Motor neuron (in vitro differentiated cells): ENCODE measurements at regions not wholly inside any gene's neighbourhood (a gene's known extent, or its start where the extent isn't known, plus 50 kb on each side); places are given as distances from the start of the nearest gene placed in this dataset.

ENCODE experiments used
- ATAC-seq, 8 experiments: fragments of 200-7000 bp; cut with Tn5 transposase; replicated peaks in 6 of 8; 2 replicates each; pipeline ENCODE4 v1.8.0; 2021; ENCODE audit warnings: mild to moderate bottlenecking in 8 of 8, moderate library complexity in 8 of 8
- H3K27ac ChIP-seq, 2 donors: fragments of 250-450 bp; sonication (Bioruptor Pico); 2 replicates each; pipeline ENCODE4 v1.9.0; 2021; ENCODE audit warnings: antibody characterized with exemption in 2 of 2, mild to moderate bottlenecking in 2 of 2, moderate library complexity in 1 of 2
- H3K4me1 ChIP-seq, 2 donors: fragments of 250-450 bp; sonication (Bioruptor Pico); replicated peaks in 1 of 2; 2 replicates each; pipeline ENCODE4 v1.6.1; 2021; ENCODE audit warnings: antibody characterized with exemption in 2 of 2, mild to moderate bottlenecking in 2 of 2, moderate library complexity in 1 of 2
- H3K4me3 ChIP-seq, 5 donors: fragments of 250-450 bp; sonication (Bioruptor Pico); 2 replicates each; pipeline ENCODE4 v1.9.0; 2021; ENCODE audit warnings: antibody characterized with exemption in 5 of 5, mild to moderate bottlenecking in 5 of 5, moderate library complexity in 4 of 5
- WGBS, 10 experiments: fragments of 450-650 bp; shearing (Covaris generic); methylation state at CpG; one replicate each; pipeline ENCODE4 v1.0.0; 2022; 5-methylcytosine and 5-hydroxymethylcytosine counted together
- in situ Hi-C, 9 experiments: fragments of 400-800 bp; cut with MboI; loops; one replicate each; pipeline ENCODE4 v1.15.0; 2021; ENCODE audit warnings: low sequenced_read_pairs in 9 of 9, low pct_unique_long_range_greater_than_20kb in 2 of 9; ENCODE audit not compliant: unreplicated experiment in 9 of 9

DNA sequence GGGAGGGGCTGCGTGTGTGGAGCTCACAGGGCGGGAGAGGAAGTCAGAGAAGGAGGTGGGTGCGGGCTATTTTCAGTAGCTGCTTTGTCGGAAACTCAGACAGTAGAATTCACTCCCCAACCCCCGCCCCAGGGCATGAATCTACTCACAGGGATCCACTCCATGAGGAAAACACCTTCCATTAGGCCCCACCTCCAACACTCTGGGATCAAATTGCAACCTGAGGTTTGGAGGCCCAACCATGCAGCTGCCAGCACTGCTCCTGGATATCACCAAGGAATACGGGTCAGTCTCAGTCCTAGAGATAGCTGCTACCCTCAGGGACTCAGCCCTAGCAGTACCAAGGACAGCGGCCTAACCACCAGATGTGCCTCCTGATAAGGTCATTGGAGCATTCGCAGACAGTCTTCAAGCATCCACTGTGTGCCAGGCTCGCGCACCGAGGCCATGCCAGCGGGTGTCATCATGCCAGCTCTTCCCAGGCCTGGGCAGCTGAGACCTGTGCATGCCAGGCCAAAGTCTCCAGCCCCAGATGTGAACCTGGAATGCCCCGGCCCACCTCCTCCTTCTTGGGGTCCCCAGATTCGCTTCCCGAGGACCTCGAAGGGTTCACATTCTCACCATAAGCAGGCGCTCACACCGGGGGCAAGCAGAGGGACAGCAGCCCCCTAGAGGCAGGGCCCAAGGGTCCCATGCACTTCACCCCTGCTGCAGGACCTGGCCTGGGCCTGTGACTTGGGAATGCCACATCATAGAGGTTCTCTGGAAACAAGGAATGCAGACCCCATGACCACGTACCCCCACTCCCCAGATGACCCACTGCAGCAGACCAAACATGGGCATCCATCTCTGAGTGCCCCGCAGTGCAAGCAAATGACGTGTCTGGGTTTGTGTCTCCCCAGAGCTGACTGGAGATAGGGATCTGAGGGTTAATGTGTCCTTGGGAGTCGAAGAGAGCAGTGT, 102.3 kb downstream of the ADRA2C start:
- 40 to 89% (median 69%) methylated on average over 1 to 9 of the region's 22 CpGs; no CpG with 5 or more reads in 5 of the 10 experiments for WGBS, 10 experiments

DNA sequence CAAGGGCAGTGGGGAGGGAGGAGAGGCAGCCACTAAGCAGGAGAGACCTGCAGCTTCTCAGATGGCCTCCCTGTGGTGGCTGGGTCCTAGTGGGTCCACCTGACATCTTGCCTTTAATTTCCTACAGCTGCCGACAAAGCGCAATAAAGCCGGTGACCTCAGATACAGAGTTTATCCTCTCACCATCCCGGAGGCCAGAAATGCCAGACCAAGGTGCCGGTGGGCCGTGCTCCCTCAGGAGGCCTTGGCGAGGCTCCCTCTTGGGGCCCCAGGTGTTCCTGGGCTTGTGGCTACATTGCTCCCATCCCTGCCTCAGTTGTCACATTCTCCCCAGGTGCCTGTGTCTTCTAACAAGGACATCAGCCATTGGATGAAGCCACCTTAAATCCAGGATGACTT, 103.0 kb downstream of the ADRA2C start:
- H3K27ac ChIP-seq = no peak overlapping the region
- H3K4me3 ChIP-seq = no peak overlapping the region
- 75 to 100% (median 86%) methylated on average over 1 to 6 of the region's 7 CpGs; no CpG with 5 or more reads in 5 of the 10 experiments for WGBS, 10 experiments
- ATAC-seq = no peak
- peaks cover 6 to 10% of the 10 kb centered on the region in 2 donors for H3K4me1 ChIP-seq
- in situ Hi-C loops = no loop called here

More for the DNA sequence above, 102.3 kb downstream of the ADRA2C start:
- H3K4me1 ChIP-seq = peaks cover 9 to 13% of the 10 kb centered on the region in 2 donors
- in situ Hi-C loops = no loop called here
- no peak overlapping the region for H3K4me3 ChIP-seq
- peak in 3 of 8 experiments; percentile 45 to 53 (median 48) for ATAC-seq
- H3K27ac ChIP-seq = no peak overlapping the region

DNA sequence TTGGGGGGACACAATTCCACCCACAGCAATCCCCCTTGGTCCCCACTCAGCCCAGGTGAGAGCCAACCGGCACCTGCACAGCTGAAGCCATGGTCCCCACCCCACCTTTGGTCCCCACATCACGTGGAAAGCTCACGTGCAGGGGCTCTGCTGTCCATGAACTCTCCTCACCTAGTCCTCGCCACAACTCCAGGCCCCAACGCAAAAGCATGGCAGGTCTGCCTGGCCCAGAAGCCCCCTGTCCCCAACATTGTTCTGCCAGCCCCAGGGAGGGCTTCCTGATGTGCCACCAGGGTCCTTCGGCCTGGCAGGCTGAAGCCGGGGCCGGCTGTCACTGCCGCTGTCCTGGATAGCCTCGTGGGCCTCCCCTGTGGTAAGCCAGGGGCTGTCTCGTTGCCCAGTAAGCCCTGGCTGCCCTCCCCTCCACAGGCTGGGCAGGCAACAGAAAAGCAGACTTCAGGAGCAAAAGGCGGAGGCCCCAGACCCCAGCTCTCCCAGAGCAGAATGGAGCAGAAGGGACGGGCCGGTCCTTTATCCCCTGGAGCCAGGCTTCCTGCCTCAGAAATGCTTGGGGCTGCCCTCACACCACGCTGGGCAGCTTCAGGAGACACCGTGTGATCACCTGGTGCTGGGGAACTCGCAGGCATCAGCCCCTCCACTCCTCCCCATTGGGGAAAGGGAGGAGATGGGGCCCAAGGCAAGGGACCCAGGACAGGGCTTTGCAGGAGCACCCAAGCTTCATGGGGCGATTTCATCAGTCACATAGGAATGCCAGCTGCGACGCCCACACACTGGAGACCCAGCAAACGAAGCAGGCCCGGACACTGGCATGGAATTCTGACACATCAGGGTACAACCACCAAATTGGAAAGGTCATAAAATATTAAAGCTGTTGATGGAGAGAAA, 103.7 kb downstream of the ADRA2C start:
- no peak overlapping the region for H3K27ac ChIP-seq
- no peak overlapping the region for H3K4me3 ChIP-seq
- peaks cover 3 to 6% of the 10 kb centered on the region in 2 donors for H3K4me1 ChIP-seq
- in situ Hi-C loops = no loop called here
- WGBS, 10 experiments = 0 to 94% (median 83%) methylated on average over 1 to 8 of the region's 22 CpGs; no CpG with 5 or more reads in 1 of the 10 experiments
- no peak for ATAC-seq

DNA sequence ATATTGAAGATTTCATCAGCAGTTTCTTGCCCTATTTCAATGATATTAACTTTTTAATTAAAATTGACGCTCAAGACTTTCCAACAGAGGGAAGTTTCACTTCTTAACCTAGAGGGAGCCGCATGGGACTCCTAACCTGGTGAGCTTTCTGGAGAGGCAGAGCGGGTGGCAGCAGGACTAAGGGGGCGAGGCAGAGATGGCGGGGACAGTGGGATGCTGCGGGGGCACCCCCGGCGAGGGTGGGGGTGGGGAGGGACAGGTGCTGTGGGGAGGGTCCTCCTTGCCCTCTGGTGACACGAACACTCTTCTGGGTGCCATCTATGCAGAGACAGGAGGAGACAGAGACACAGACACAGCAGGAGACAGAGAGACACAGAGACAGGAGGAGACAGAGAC, 104.4 kb downstream of the ADRA2C start:
- Histone ChIP-seq H3K4me1 (peaks cover 3 to 6% of the 10 kb centered on the region in 2 donors), H3K27ac (no peak overlapping the region), H3K4me3 (no peak overlapping the region)
- in situ Hi-C loops = no loop called here
- no peak for ATAC-seq
- 30 to 100% (median 80%) methylated on average over 1 to 5 of the region's 9 CpGs; no CpG with 5 or more reads in 5 of the 10 experiments for WGBS, 10 experiments

DNA sequence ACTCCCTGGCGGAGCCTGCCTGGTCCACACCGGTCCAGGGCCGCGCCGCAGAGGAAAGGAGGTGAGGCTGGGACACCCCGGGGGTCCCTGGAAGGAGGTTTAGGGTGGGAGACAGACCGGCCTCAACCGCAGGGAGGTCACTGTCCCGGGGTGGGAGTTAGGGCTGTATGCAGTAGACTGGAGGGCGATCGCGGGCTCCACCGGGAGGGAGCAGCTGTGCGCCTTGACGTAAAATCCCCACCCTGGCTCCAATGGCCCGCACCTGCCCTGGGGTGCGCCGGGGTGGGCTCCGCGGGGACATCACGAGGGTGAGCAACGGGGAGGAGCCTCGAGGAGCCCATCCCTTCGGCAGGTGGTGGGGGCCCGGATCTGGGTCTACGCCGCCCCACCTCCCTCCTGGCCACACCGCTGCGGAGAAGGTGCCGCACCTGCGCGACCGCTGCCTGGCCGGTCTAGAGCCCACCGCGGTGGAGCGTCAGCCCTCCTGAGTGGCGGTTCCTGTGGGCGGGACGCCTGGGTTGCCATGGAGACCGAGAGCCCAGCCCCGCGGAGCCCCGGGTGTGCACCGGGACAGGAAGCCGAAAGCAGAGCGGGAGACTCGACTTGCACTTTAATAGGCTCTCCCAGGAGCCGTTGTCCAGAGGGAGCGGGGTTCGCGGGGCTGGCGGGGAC, 105.1 kb downstream of the ADRA2C start:
- H3K27ac ChIP-seq = no peak overlapping the region
- peak overlapping the region; percentile 15 to 37 (median 25) for H3K4me3 ChIP-seq
- 8 to 60% (median 44%) methylated on average over 2 to 12 of the region's 53 CpGs; no CpG with 5 or more reads in 5 of the 10 experiments for WGBS, 10 experiments
- peak; percentile 8 to 94 (median 76) for ATAC-seq
- H3K4me1 ChIP-seq = peaks cover 3 to 6% of the 10 kb centered on the region in 2 donors
- in situ Hi-C loops = no loop called here

DNA sequence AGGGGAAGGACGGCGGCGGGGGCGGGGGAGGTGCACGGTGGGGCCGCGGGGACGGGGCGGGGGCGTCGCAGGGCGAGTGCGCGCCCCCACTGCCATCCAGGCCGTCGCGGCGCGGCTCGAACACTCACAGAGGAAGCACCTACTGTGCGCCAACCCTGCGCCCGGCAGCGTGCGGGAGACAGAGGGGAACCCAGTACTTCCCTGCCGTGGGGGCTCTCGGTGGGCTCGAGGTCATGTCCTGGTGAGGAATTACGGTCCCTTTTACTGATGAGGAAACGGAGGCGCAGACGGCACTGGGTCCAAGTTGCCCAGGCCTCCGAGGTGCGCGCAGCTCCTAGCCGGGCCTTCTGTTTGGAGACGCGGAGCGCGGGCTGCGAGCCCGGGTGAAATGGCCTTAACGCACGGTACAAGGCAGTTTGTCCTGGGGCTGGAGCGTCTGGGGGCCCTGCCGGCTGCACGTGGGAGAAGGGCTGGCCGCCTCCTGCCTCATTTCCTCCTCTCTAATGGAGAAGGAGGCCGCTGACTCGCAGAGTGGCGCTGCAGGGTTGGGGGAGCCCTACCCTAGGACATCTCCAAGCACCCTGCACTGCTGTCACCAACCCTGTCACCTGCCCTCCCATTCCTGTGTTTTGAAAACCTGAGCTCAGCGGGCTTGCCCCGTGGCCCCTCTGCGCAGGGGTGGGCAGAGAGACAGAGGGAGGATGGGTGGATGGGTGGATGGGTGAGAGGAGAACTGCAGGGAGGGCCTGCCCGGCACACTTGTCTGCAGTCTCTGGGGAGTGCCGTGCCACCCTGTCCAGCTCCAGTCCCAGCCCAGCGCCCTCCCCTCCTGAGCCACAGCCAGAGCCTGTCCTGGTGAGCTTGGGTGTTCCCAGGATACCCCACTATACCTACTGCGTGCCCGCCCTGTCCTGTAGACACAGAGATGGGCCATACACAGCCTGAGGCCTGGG, 106.0 kb downstream of the ADRA2C start:
- Histone ChIP-seq H3K27ac (no peak overlapping the region), H3K4me3 (peak overlapping the region in 4 of 5 donors; percentile 15 to 37 (median 27)), H3K4me1 (peaks cover 3 to 6% of the 10 kb centered on the region in 2 donors)
- in situ Hi-C loops = no loop called here
- peak in 5 of 8 experiments; percentile 4 to 22 (median 14) for ATAC-seq
- 10 to 20% methylated on average over 9 to 14 of the region's 59 CpGs; no CpG with 5 or more reads in 8 of the 10 experiments for WGBS, 10 experiments

DNA sequence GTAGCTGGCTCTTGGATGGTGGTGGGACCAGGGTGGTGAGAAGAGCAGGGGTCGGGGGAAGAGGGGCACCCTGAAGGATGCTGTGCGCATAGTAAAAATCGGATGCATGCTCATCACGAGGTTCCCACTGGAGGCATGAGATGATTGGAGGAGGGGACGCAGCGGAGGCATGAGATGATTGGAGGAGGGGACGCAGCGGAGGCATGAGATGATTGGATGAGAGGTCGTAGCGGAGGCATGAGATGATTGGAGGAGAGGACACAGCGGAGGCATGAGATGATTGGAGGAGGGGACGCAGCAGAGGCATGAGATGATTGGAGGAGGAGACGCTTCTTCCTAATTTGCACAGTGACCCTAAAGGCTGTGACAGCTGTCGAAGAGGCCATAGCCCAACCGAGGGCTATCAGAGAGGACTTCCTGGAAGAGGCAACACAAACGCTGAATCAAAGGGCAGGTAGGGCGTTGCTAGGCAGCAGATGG, 106.7 kb downstream of the ADRA2C start:
- in situ Hi-C loops = no loop called here
- H3K4me1 ChIP-seq = peaks cover 3 to 6% of the 10 kb centered on the region in 2 donors
- H3K27ac ChIP-seq = no peak overlapping the region
- WGBS, 10 experiments = 0 to 87% (median 60%) methylated on average over 2 to 7 of the region's 17 CpGs; no CpG with 5 or more reads in 2 of the 10 experiments
- ATAC-seq = no peak
- H3K4me3 ChIP-seq = no peak overlapping the region

DNA sequence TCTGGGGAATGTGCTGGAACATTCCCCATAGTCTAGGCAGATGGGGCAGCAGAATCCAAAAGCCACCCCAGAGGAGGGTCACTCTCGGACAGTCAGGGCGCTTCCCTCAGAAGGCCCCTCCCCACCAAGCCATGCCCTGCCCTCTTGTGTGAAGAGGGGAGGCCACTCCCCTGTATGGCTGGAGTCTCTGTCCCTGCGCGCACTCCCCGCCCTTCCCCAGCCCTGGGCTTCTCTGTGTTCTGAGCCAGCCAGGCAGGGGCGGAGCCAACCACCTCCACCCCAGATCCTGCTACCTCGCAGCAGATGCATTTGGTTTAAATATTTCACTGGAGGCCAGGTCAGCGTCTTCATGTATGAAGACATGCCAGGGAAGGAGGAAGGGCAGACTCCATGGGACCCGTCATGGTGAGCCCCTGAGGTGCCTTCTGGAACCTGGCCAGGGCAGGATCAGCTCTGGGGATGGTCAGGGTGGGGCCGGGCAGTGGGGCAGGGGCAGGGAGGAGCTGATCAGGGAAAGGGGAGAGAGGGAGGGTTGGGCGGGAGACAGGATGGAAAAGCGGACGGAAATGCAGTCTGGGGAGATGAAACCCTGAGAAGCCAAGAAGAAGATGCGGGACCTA, 107.3 kb downstream of the ADRA2C start:
- no peak overlapping the region for H3K27ac ChIP-seq
- peak; percentile 32 to 96 (median 81) for ATAC-seq
- H3K4me1 ChIP-seq = peaks cover 3 to 6% of the 10 kb centered on the region in 2 donors
- 0 to 17% methylated on average over 1 to 2 of the region's 14 CpGs; no CpG with 5 or more reads in 8 of the 10 experiments for WGBS, 10 experiments
- in situ Hi-C loops = no loop called here
- H3K4me3 ChIP-seq = no peak overlapping the region

DNA sequence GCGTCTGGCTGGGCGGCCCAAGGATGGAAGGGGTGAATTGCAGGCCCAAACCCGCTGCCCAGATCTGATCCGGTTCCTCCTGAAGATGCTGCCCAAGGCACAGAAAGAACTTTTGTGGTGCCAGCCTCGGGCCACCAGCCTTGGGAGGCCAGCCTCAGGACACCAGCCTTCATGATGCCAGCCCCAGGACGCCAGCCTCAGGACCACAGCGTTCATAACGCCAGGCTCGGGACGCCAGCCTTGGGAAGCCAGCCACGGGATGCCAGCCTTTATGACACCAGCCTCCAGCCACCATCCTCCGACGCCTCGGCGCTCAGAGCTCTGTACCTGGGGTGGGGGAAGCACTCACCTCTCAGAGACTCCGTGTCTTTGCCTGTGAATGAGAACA, 107.8 kb downstream of the ADRA2C start:
- in situ Hi-C loops = no loop called here
- Histone ChIP-seq H3K4me3 (no peak overlapping the region), H3K4me1 (peaks cover 3 to 6% of the 10 kb centered on the region in 2 donors), H3K27ac (no peak overlapping the region)
- ATAC-seq = no peak
- 0 to 71% (median 60%) methylated on average over 1 to 9 of the region's 16 CpGs; no CpG with 5 or more reads in 7 of the 10 experiments for WGBS, 10 experiments

DNA sequence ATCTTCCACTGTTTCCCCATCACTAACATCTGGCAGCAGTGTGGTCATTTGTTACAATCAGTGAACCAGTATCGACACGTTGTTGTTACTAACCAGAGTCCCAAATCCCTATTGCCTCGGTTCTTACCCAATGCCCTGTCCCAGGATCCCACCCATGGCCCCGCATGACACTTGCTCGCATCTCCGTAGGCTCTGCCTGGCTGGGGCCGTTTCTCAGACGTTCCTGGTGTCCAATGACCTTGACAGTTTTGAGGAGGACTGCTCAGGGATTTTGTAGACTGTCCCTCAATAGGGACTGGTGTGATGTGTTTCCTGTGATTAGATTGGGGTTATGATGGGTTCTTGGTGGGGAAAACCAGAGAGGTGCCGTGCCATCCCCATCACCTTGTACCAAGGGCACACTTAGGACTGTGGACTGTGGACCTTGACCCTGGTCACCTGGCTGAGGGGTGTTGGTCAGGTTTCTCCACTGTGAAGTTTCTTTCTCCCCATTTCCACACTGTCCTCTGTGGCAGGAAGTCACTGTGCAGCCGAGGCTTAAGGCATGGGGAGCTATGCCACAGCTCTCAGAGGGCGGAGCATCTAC, 108.4 kb downstream of the ADRA2C start:
- Histone ChIP-seq H3K27ac (no peak overlapping the region), H3K4me3 (no peak overlapping the region), H3K4me1 (peaks cover 3 to 6% of the 10 kb centered on the region in 2 donors)
- in situ Hi-C loops = no loop called here
- no peak for ATAC-seq
- WGBS, 10 experiments = 0 to 93% (median 79%) methylated on average over 1 to 8 of the region's 11 CpGs; no CpG with 5 or more reads in 3 of the 10 experiments

DNA sequence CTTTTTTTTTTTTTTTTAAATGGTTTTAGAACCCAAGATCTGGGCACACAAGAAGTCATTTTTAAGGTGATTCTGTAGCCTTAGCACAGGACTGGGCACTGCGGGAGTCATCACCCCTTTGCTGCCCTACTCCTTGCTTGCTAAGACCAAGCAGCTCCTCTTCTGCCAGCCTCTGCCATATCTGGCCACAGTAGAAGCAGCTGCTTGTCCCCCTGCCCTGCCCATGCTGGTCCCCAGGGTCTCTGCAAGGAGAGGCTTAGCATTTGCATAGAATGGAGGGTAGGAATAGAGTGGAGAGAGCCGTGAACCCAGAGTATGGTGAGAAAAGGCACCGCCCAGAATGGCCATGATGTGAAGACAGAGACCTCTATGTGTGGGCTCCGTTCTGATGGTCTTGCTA, 109.3 kb downstream of the ADRA2C start:
- H3K4me3 ChIP-seq = no peak overlapping the region
- 33 to 80% (median 65%) methylated on average over 1 to 3 of the region's 4 CpGs; no CpG with 5 or more reads in 3 of the 10 experiments for WGBS, 10 experiments
- no peak overlapping the region for H3K27ac ChIP-seq
- no peak for ATAC-seq
- in situ Hi-C loops = no loop called here
- peaks cover 6 to 7% of the 10 kb centered on the region in 2 donors for H3K4me1 ChIP-seq
